Astrocyte (in vitro differentiated cells and primary cell): ENCODE measurements at regions not wholly inside any gene's neighbourhood (a gene's known extent, or its start where the extent isn't known, plus 50 kb on each side); places are given as distances from the start of the nearest gene placed in this dataset.

Experiments used
- DNase-seq: peaks from one replicate; pipeline ENCODE4 v3.0.0-alpha.2; 2010; ENCODE audit warnings: low read depth
- FAIRE-seq: peaks from 2 replicates; lab custom pipeline; 2011; peaks lifted over from hg19 to GRCh38; lab: Jason Lieb, UNC
- H2AFZ ChIP-seq: 2 replicates; pipeline ENCODE4 v1.6.0; 2012; ENCODE audit warnings: low read depth, low read length, inconsistent platforms
- H3K27ac ChIP-seq: 2 replicates; pipeline ENCODE4 v1.5.1; 2011; ENCODE audit warnings: low read depth, low read length, inconsistent platforms
- H3K27me3 ChIP-seq: 2 replicates; pipeline ENCODE4 v1.6.0; 2011; ENCODE audit warnings: low read length, inconsistent platforms; ENCODE audit not compliant: insufficient read depth
- H3K36me3 ChIP-seq: 2 replicates; pipeline ENCODE4 v1.5.1; 2011; ENCODE audit warnings: low read length, inconsistent platforms; ENCODE audit not compliant: insufficient read depth
- H3K4me1 ChIP-seq: 2 replicates; pipeline ENCODE4 v1.5.1; 2011; ENCODE audit warnings: low read length, inconsistent platforms; ENCODE audit not compliant: insufficient read depth
- H3K4me2 ChIP-seq: 2 replicates; pipeline ENCODE4 v1.6.0; 2012; ENCODE audit warnings: low read length, inconsistent platforms
- H3K4me3 ChIP-seq: 2 replicates; pipeline ENCODE4 v1.5.1; 2011; ENCODE audit warnings: low read depth, mild to moderate bottlenecking, low read length, inconsistent platforms; ENCODE audit not compliant: insufficient read depth
- H3K79me2 ChIP-seq: 2 replicates; pipeline ENCODE4 v1.6.0; 2012; ENCODE audit warnings: mild to moderate bottlenecking, low read length, inconsistent platforms; ENCODE audit not compliant: insufficient read depth
- H3K9ac ChIP-seq: 2 replicates; pipeline ENCODE4 v1.6.0; 2012; ENCODE audit warnings: mild to moderate bottlenecking, low read length, inconsistent platforms
- H3K9me3 ChIP-seq: 2 replicates; pipeline ENCODE4 v1.5.1; 2012; ENCODE audit warnings: low read depth, mild to moderate bottlenecking, low read length, inconsistent platforms; ENCODE audit not compliant: insufficient read depth
- H4K20me1 ChIP-seq: 2 replicates; pipeline ENCODE4 v1.6.0; 2012; ENCODE audit warnings: low read length, inconsistent platforms; ENCODE audit not compliant: insufficient read depth
- H3K27ac Mint-ChIP-seq: one replicate; pipeline ENCODE4 v1.8.0; 2021; ENCODE audit warnings: mild to moderate bottlenecking, mixed read lengths; ENCODE audit not compliant: unreplicated experiment
- H3K27me3 Mint-ChIP-seq: one replicate; pipeline ENCODE4 v1.8.0; 2021; ENCODE audit warnings: low read depth, mixed read lengths; ENCODE audit not compliant: unreplicated experiment
- H3K36me3 Mint-ChIP-seq: one replicate; pipeline ENCODE4 v1.8.0; 2021; ENCODE audit warnings: low read depth, mixed read lengths; ENCODE audit not compliant: unreplicated experiment
- H3K4me1 Mint-ChIP-seq: one replicate; pipeline ENCODE4 v1.8.0; 2021; ENCODE audit warnings: low read depth, mixed read lengths; ENCODE audit not compliant: unreplicated experiment
- H3K4me3 Mint-ChIP-seq: one replicate; pipeline ENCODE4 v1.8.0; 2021; ENCODE audit warnings: mild to moderate bottlenecking, moderate library complexity, mixed read lengths; ENCODE audit not compliant: unreplicated experiment
- H3K9me3 Mint-ChIP-seq: one replicate; pipeline ENCODE4 v1.8.0; 2021; ENCODE audit warnings: mild to moderate bottlenecking, mixed read lengths; ENCODE audit not compliant: unreplicated experiment
- CTCF ChIP-seq: IDR thresholded peaks from 2 replicates; pipeline ENCODE4 v1.5.1; 2011; ENCODE audit warnings: low read depth, mild to moderate bottlenecking, inconsistent platforms, low read length, moderate library complexity; ENCODE audit not compliant: insufficient read depth
- EZH2 ChIP-seq: IDR thresholded peaks from 2 replicates; pipeline ENCODE4 v1.6.1; 2012; ENCODE audit warnings: mild to moderate bottlenecking, low read length, inconsistent platforms; ENCODE audit not compliant: insufficient read depth

- Histone ChIP-seq H3K4me1 (no peaks in the 10 kb centered on the region), H4K20me1 (no peaks in the 10 kb centered on the region), H3K36me3 (no peaks in the 10 kb centered on the region), H3K27me3 (no peaks in the 10 kb centered on the region), H3K4me3 (no peak overlapping the region), H3K9ac (no peak overlapping the region), H3K9me3 (peaks cover 4% of the 10 kb centered on the region), H2AFZ (no peak overlapping the region), H3K4me2 (no peak overlapping the region), H3K79me2 (no peaks in the 10 kb centered on the region), H3K27ac (no peak overlapping the region)
- Mint-ChIP-seq H3K4me1 (no peaks in the 10 kb centered on the region), H3K4me3 (no peak overlapping the region), H3K9me3 (peaks cover 34% of the 10 kb centered on the region), H3K27me3 (peaks cover 7% of the 10 kb centered on the region), H3K36me3 (no peaks in the 10 kb centered on the region), H3K27ac (no peak overlapping the region)
- no peak for DNase-seq
- FAIRE-seq, result no peak
- TF ChIP-seq CTCF (no peak), EZH2 (no peak)
Observed at GRCh38 chr18:78739882-78740677, 239.5 kb upstream of the SALL3 start.

GRCh38 chr18:78740876-78741275, 238.7 kb upstream of the SALL3 start:
- H3K27me3 ChIP-seq, result no peaks in the 10 kb centered on the region
- Mint-ChIP-seq H3K36me3 (no peaks in the 10 kb centered on the region), H3K4me3 (no peak overlapping the region), H3K27me3 (peaks cover 7% of the 10 kb centered on the region), H3K4me1 (no peaks in the 10 kb centered on the region), H3K9me3 (peaks cover 34% of the 10 kb centered on the region), H3K27ac (no peak overlapping the region)
- DNase-seq (no peak), FAIRE-seq (no peak)
- H3K4me1 ChIP-seq, result no peaks in the 10 kb centered on the region
- H3K4me3 ChIP-seq, result no peak overlapping the region
- TF ChIP-seq CTCF (no peak), EZH2 (no peak)
- no peaks in the 10 kb centered on the region for H4K20me1 ChIP-seq
- H3K9me3 ChIP-seq, result peaks cover 4% of the 10 kb centered on the region
- no peak overlapping the region for H3K9ac ChIP-seq
- H3K36me3 ChIP-seq, result no peaks in the 10 kb centered on the region
- no peaks in the 10 kb centered on the region for H3K79me2 ChIP-seq
- no peak overlapping the region for H3K27ac ChIP-seq
- H2AFZ ChIP-seq, result no peak overlapping the region
- no peak overlapping the region for H3K4me2 ChIP-seq
